ENCODE measurements at regions not wholly inside any gene's neighbourhood (a gene's known extent, or its start where the extent isn't known, plus 50 kb on each side); places are given as distances from the start of the nearest gene placed in this dataset.

- DNase-seq (ENCODE audit: low read depth): no peak
- no peak for TF ChIP-seq CTCF (conservative IDR thresholded peaks at IDR 0.05; ENCODE audit: low read depth, low read length)
- H3K4me3 ChIP-seq (ENCODE audit: low read length): no peak overlapping the region
Measured at GRCh38 chr19:31863122-31863521, 482.3 kb upstream of the ZNF507 start.

- TF ChIP-seq CTCF (conservative IDR thresholded peaks at IDR 0.05; ENCODE audit: low read depth, low read length): no peak
Measured at GRCh38 chr19:31874313-31874712, 471.1 kb upstream of the ZNF507 start.

GRCh38 chr19:31875591-31875990, 469.8 kb upstream of the ZNF507 start:
- no peak overlapping the region for H3K4me3 ChIP-seq (ENCODE audit: low read length)
- no peak for DNase-seq (ENCODE audit: low read depth)
- TF ChIP-seq CTCF (conservative IDR thresholded peaks at IDR 0.05; ENCODE audit: low read depth, low read length): no peak

More at GRCh38 chr19:31874313-31874712, 471.1 kb upstream of the ZNF507 start:
- H3K4me3 ChIP-seq (ENCODE audit: low read length): no peak overlapping the region
- DNase-seq (ENCODE audit: low read depth): no peak

GRCh38 chr19:31880283-31880682, 465.1 kb upstream of the ZNF507 start:
- no peak for DNase-seq (ENCODE audit: low read depth)
- no peak for TF ChIP-seq CTCF (conservative IDR thresholded peaks at IDR 0.05; ENCODE audit: low read depth, low read length)
- H3K4me3 ChIP-seq (ENCODE audit: low read length): no peak overlapping the region

- DNase-seq (ENCODE audit: low read depth): no peak
- no peak for TF ChIP-seq CTCF (conservative IDR thresholded peaks at IDR 0.05; ENCODE audit: low read depth, low read length)
- no peak overlapping the region for H3K4me3 ChIP-seq (ENCODE audit: low read length)
Measured at GRCh38 chr19:31881988-31882387, 463.4 kb upstream of the ZNF507 start.

GRCh38 chr19:31882709-31883108, 462.7 kb upstream of the ZNF507 start:
- no peak for TF ChIP-seq CTCF (conservative IDR thresholded peaks at IDR 0.05; ENCODE audit: low read depth, low read length)
- no peak overlapping the region for H3K4me3 ChIP-seq (ENCODE audit: low read length)
- no peak for DNase-seq (ENCODE audit: low read depth)

GRCh38 chr19:31883296-31883990, 462.0 kb upstream of the ZNF507 start:
- no peak overlapping the region for H3K4me3 ChIP-seq (ENCODE audit: low read length)
- no peak for TF ChIP-seq CTCF (conservative IDR thresholded peaks at IDR 0.05; ENCODE audit: low read depth, low read length)
- no peak for DNase-seq (ENCODE audit: low read depth)
